ENCODE measurements at regions not wholly inside any gene's neighbourhood (a gene's known extent, or its start where the extent isn't known, plus 50 kb on each side); places are given as distances from the start of the nearest gene placed in this dataset.

DNA sequence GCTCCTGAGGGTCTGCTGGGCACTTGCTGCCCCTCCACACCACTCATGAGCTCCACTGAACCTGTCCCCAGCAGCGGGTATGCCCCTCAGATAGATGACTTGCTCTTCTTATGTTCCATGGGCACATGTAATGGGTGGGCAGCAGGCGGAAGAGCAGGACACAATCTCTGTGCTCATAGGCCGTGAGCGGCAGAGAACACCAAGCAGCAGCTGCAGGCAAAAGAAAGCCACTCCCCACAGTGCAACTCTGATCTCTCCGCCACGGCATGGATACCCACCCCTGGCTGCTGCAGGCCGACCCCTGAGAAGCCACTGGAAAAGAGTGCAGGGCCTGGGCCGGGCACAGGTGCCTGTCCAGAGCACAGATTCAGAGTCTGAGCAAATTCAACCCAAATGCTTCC is 135.2 kb upstream of the RUNX3 start:
- no peak overlapping the region for H3K4me3 ChIP-seq (replicated peaks in 1 of 3; ENCODE audit: low read depth in 2 of 3, low read length in 3 of 3)
- no peaks in the 10 kb centered on the region for H4K20me1 ChIP-seq (ENCODE audit: insufficient read depth, low read length)
- H3K4me2 ChIP-seq (replicated peaks; ENCODE audit: extremely low read depth, low read length, poor library complexity, severe bottlenecking) = no peak overlapping the region
- H3K27me3 ChIP-seq (ENCODE audit: control insufficient read depth in 2 of 2, insufficient read depth in 2 of 2, low read length in 2 of 2) = no peaks in the 10 kb centered on the region
- Mint-ChIP-seq H3K4me1 (peaks cover 22% of the 10 kb centered on the region), H3K9me3 (peaks cover 0 to 4% (median 0%) of the 10 kb centered on the region in 7 donors), H3K36me3 (no peaks in the 10 kb centered on the region), H3K4me3 (peak overlapping the region in 1 of 2 donors; percentile 24), H3K27me3 (ENCODE audit: low read depth in 3 of 3) (peaks cover 1 to 22% (median 2%) of the 10 kb centered on the region in 3 donors), H3K27ac (peak overlapping the region in 2 of 7 donors; percentile 76 to 88)
- H3K4me1 ChIP-seq (ENCODE audit: control insufficient read depth in 1 of 2, insufficient read depth in 2 of 2, low read length in 2 of 2) = peaks cover 0 to 3% of the 10 kb centered on the region in 2 donors
- H3K27ac ChIP-seq (ENCODE audit: low read depth in 1 of 2, low read length in 2 of 2) = no peak overlapping the region
- H3K36me3 ChIP-seq (replicated peaks in 1 of 2; ENCODE audit: control insufficient read depth in 1 of 2, insufficient read depth in 2 of 2, low read length in 2 of 2) = no peaks in the 10 kb centered on the region
- no peaks in the 10 kb centered on the region for H3K79me2 ChIP-seq (ENCODE audit: insufficient read depth, low read length)
- intact Hi-C loops (cut with micrococcal nuclease) = loop anchor here in 1 of 2 donors (10.0 kb wide), 1 partner anchor 89 kb away; no protein-coding TSS in a partner anchor
- H3K9me3 ChIP-seq (replicated peaks in 1 of 2; ENCODE audit: control insufficient read depth in 1 of 2, insufficient read depth in 1 of 2, low read length in 2 of 2) = no peaks in the 10 kb centered on the region
- no peak for DNase-seq
- no peak overlapping the region for H3K9ac ChIP-seq (ENCODE audit: insufficient read depth, low read length, poor library complexity, severe bottlenecking)
- no peak for TF ChIP-seq CTCF (IDR thresholded peaks at IDR 0.05)
- H2AFZ ChIP-seq (ENCODE audit: insufficient read depth, low read depth, low read length, poor library complexity, severe bottlenecking) = no peak overlapping the region
- WGBS (ENCODE audit: insufficient coverage) = 92% methylated on average over 7 of the region's 8 CpGs

- no peak for TF ChIP-seq CTCF (IDR thresholded peaks at IDR 0.05)
- H3K4me3 ChIP-seq (replicated peaks in 1 of 3; ENCODE audit: low read depth in 2 of 3, low read length in 3 of 3) = no peak overlapping the region
- no peak overlapping the region for H2AFZ ChIP-seq (ENCODE audit: insufficient read depth, low read depth, low read length, poor library complexity, severe bottlenecking)
- H3K9me3 Mint-ChIP-seq = peaks cover 0 to 5% (median 0%) of the 10 kb centered on the region in 7 donors
- H3K27me3 Mint-ChIP-seq (ENCODE audit: low read depth in 3 of 3) = peaks cover 2 to 22% (median 3%) of the 10 kb centered on the region in 3 donors
- H3K27ac ChIP-seq (ENCODE audit: low read depth in 1 of 2, low read length in 2 of 2) = no peak overlapping the region
- 86% methylated on average over 5 of the region's 7 CpGs for WGBS (ENCODE audit: insufficient coverage)
- no peaks in the 10 kb centered on the region for H3K9me3 ChIP-seq (replicated peaks in 1 of 2; ENCODE audit: control insufficient read depth in 1 of 2, insufficient read depth in 1 of 2, low read length in 2 of 2)
- no peaks in the 10 kb centered on the region for H3K36me3 ChIP-seq (replicated peaks in 1 of 2; ENCODE audit: control insufficient read depth in 1 of 2, insufficient read depth in 2 of 2, low read length in 2 of 2)
- no peak overlapping the region for H3K4me3 Mint-ChIP-seq
- H3K79me2 ChIP-seq (ENCODE audit: insufficient read depth, low read length) = no peaks in the 10 kb centered on the region
- H4K20me1 ChIP-seq (ENCODE audit: insufficient read depth, low read length) = no peaks in the 10 kb centered on the region
- peaks cover 0 to 3% of the 10 kb centered on the region in 2 donors for H3K4me1 ChIP-seq (ENCODE audit: control insufficient read depth in 1 of 2, insufficient read depth in 2 of 2, low read length in 2 of 2)
- no peaks in the 10 kb centered on the region for H3K36me3 Mint-ChIP-seq
- intact Hi-C loops (cut with micrococcal nuclease) = loop anchor here in 1 of 2 donors (10.0 kb wide), 1 partner anchor 90 kb away; no protein-coding TSS in a partner anchor
- peaks cover 22% of the 10 kb centered on the region for H3K4me1 Mint-ChIP-seq
- H3K4me2 ChIP-seq (replicated peaks; ENCODE audit: extremely low read depth, low read length, poor library complexity, severe bottlenecking) = no peak overlapping the region
- H3K27me3 ChIP-seq (ENCODE audit: control insufficient read depth in 2 of 2, insufficient read depth in 2 of 2, low read length in 2 of 2) = no peaks in the 10 kb centered on the region
- H3K27ac Mint-ChIP-seq = peak overlapping the region in 5 of 7 donors; percentile 38 to 88 (median 80)
- DNase-seq = peak in 2 of 3 donors; percentile 52 to 54
- no peak overlapping the region for H3K9ac ChIP-seq (ENCODE audit: insufficient read depth, low read length, poor library complexity, severe bottlenecking)
These were observed 134.6 kb upstream of the RUNX3 start for GRCh38 chr1:25064465-25065240.
